Endothelial cell of umbilical vein (primary cell): ENCODE measurements at regions not wholly inside any gene's neighbourhood (a gene's known extent, or its start where the extent isn't known, plus 50 kb on each side); places are given as distances from the start of the nearest gene placed in this dataset.

Experiments used
- BruUV-seq: library from RNA; stranded (reverse); fragments of 400-500 nt; replicated peaks from 2 replicates; lab custom pipeline; 2021; lab: Mats Ljungman, UMichigan
- CTCF ChIA-PET: fragments of 300-600, 350-600 bp; sonication (Branson Sonifier 250); formaldehyde crosslinking; loops from one replicate; lab custom pipeline; 2021; ENCODE audit warnings: antibody characterized with exemption, inconsistent platforms; lab: Charles Lee
- POLR2A ChIA-PET: fragments of 300-600, 350-600 bp; sonication (Branson Sonifier 250); formaldehyde crosslinking; loops from one replicate; lab custom pipeline; 2021; ENCODE audit warnings: antibody characterized with exemption, inconsistent platforms; lab: Charles Lee
- DNase-seq: peaks from one replicate; pipeline ENCODE4 v3.0.0-alpha.2; 2011; ENCODE audit warnings: low read depth, low spot score
- FAIRE-seq: peaks from 2 replicates; lab custom pipeline; 2011; peaks lifted over from hg19 to GRCh38; lab: Jason Lieb, UNC
- H2AFZ ChIP-seq: 2 replicates; pipeline ENCODE4 v1.6.0; 2012; ENCODE audit warnings: low read depth, low read length, control low read depth, inconsistent platforms
- H3K27ac ChIP-seq: 2 replicates; pipeline ENCODE4 v1.5.1; 2011; ENCODE audit warnings: low read depth, mild to moderate bottlenecking, control low read depth, low read length, moderate library complexity; ENCODE audit not compliant: insufficient read depth
- H3K27me3 ChIP-seq, 2 experiments: 2 replicates each; pipeline versions ENCODE4 v1.6.0 to v1.6.1; 2011; ENCODE audit warnings: low read length in 2 of 2, mixed read lengths in 1 of 2; ENCODE audit not compliant: control insufficient read depth in 2 of 2, insufficient read depth in 2 of 2
- H3K36me3 ChIP-seq, 2 experiments: 2 replicates in 1 of 2; 3 replicates in 1 of 2; pipeline ENCODE4 v1.5.1; 2011; ENCODE audit warnings: low read length in 2 of 2, mild to moderate bottlenecking in 1 of 2, moderate library complexity in 1 of 2; ENCODE audit not compliant: control insufficient read depth in 2 of 2, insufficient read depth in 2 of 2; ENCODE audit errors: extremely low read depth in 1 of 2
- H3K4me1 ChIP-seq: 3 replicates; pipeline ENCODE4 v1.5.1; 2011; ENCODE audit warnings: mild to moderate bottlenecking, low read length; ENCODE audit not compliant: control insufficient read depth, insufficient read depth; ENCODE audit errors: extremely low read depth
- H3K4me2 ChIP-seq: 2 replicates; pipeline ENCODE4 v1.6.1; 2011; ENCODE audit warnings: low read length, control low read depth, mixed read lengths; ENCODE audit not compliant: insufficient read depth
- H3K4me3 ChIP-seq, 3 experiments: fragments of 200-600 bp in 1 of 3; sonication (generic), shearing (Covaris generic) in 1 of 3; replicated peaks in 1 of 3; 2 replicates each; pipeline ENCODE4 v1.5.1; 2011 to 2016; ENCODE audit warnings: control low read depth in 3 of 3, low read length in 3 of 3, mild to moderate bottlenecking in 2 of 3, inconsistent platforms in 1 of 3, low read depth in 1 of 3, moderate library complexity in 1 of 3; ENCODE audit not compliant: insufficient read depth in 1 of 3
- H3K79me2 ChIP-seq: 2 replicates; pipeline ENCODE4 v1.6.0; 2012; ENCODE audit warnings: low read length, inconsistent platforms; ENCODE audit not compliant: control insufficient read depth, insufficient read depth
- H3K9ac ChIP-seq: replicated peaks from 2 replicates; pipeline ENCODE3; 2011; ENCODE audit warnings: low read length, control low read depth; ENCODE audit not compliant: insufficient read depth; ENCODE audit errors: extremely low read depth
- H3K9me1 ChIP-seq: replicated peaks from 3 replicates; pipeline ENCODE4 v1.6.0; 2011; ENCODE audit warnings: mild to moderate bottlenecking, low read length; ENCODE audit not compliant: control insufficient read depth, insufficient read depth; ENCODE audit errors: extremely low read depth
- H3K9me3 ChIP-seq: replicated peaks from 2 replicates; pipeline ENCODE4 v1.5.1; 2012; ENCODE audit warnings: low read length, inconsistent platforms; ENCODE audit not compliant: control insufficient read depth, insufficient read depth
- H4K20me1 ChIP-seq: replicated peaks from 2 replicates; pipeline ENCODE3; 2011; ENCODE audit warnings: mild to moderate bottlenecking, low read length; ENCODE audit not compliant: control insufficient read depth, insufficient read depth; ENCODE audit errors: extremely low read depth
- CTCF ChIP-seq, 2 donors: IDR thresholded peaks; 1 replicate in 1 of 2; 2 replicates in 1 of 2; pipeline ENCODE4 v1.5.1; 2011; ENCODE audit warnings: low read length in 2 of 2, mild to moderate bottlenecking in 2 of 2, moderate library complexity in 2 of 2, control low read depth in 1 of 2, inconsistent platforms in 1 of 2, low read depth in 1 of 2; ENCODE audit not compliant: insufficient read depth in 1 of 2; ENCODE audit errors: extremely low read depth in 1 of 2
- EZH2 ChIP-seq: IDR thresholded peaks from 2 replicates; pipeline ENCODE4 v1.6.1; 2012; ENCODE audit warnings: borderline replicate concordance, low read depth, mild to moderate bottlenecking, moderate library complexity, low read length, inconsistent platforms; ENCODE audit not compliant: severe bottlenecking
- FOS ChIP-seq: IDR thresholded peaks from 2 replicates; pipeline ENCODE4 v1.6.1; 2011; ENCODE audit warnings: mild to moderate bottlenecking, low read length, moderate library complexity, borderline replicate concordance; ENCODE audit not compliant: insufficient read depth
- GATA2 ChIP-seq: IDR thresholded peaks from 2 replicates; pipeline ENCODE4 v1.7.0; 2011; ENCODE audit warnings: low read depth, mild to moderate bottlenecking, moderate library complexity, mixed read lengths, low read length; ENCODE audit not compliant: insufficient read length, insufficient read depth
- JUN ChIP-seq: IDR thresholded peaks from 2 replicates; pipeline ENCODE4 v1.6.1; 2011; ENCODE audit warnings: borderline replicate concordance, low read depth; ENCODE audit not compliant: insufficient read length, insufficient read depth
- MAX ChIP-seq: IDR thresholded peaks from 2 replicates; pipeline ENCODE4 v1.6.1; 2011; ENCODE audit not compliant: insufficient read depth, insufficient read length
- MYC ChIP-seq: IDR thresholded peaks from one replicate; pipeline ENCODE4 v1.6.1; 2011; ENCODE audit warnings: mild to moderate bottlenecking, low read depth, low read length
- POLR2A ChIP-seq: IDR thresholded peaks from 2 replicates; pipeline ENCODE4 v1.6.1; 2012; ENCODE audit warnings: low read depth, mild to moderate bottlenecking, control low read depth, low read length
- POLR2AphosphoS5 ChIP-seq: IDR thresholded peaks from 2 replicates; pipeline ENCODE4 v1.6.1; 2012; ENCODE audit warnings: low read depth, mild to moderate bottlenecking, control low read depth, low read length, moderate library complexity; ENCODE audit not compliant: insufficient read depth
- dilution Hi-C: fragments of 300-500 bp; cut with MboI; formaldehyde crosslinking; loops from one replicate; pipeline ENCODE4 v1.15.0; 2019; ENCODE audit warnings: low sequenced_read_pairs; ENCODE audit not compliant: extremely low pct_ligation_motif_present
- intact Hi-C: fragments of 100-400 bp; cut with micrococcal nuclease; formaldehyde crosslinking; loops from one replicate; pipeline ENCODE4 v1.10.0; 2022

- H3K79me2 ChIP-seq = no peaks in the 10 kb centered on the region
- no peak for FAIRE-seq
- BruUV-seq = no TSS peak
- no peak overlapping the region for H3K4me2 ChIP-seq
- POLR2A ChIA-PET = no interaction called here
- no peaks in the 10 kb centered on the region for H4K20me1 ChIP-seq
- no peak overlapping the region for H3K9ac ChIP-seq
- H3K4me3 ChIP-seq = no peak overlapping the region
- intact Hi-C loops = no loop called here
- no peaks in the 10 kb centered on the region for H3K36me3 ChIP-seq
- dilution Hi-C loops = no loop called here
- TF ChIP-seq MAX (no peak), MYC (no peak), EZH2 (no peak), POLR2AphosphoS5 (no peak), POLR2A (no peak), JUN (no peak), FOS (no peak), CTCF (IDR thresholded peaks at IDR 0.05; ENCODE audit: extremely low read depth in 1 of 2, insufficient read depth in 1 of 2, low read depth in 1 of 2, low read length in 2 of 2) (no peak), GATA2 (no peak)
- H3K4me1 ChIP-seq = no peaks in the 10 kb centered on the region
- no peak for DNase-seq
- CTCF ChIA-PET = no interaction called here
- H3K9me1 ChIP-seq = no peaks in the 10 kb centered on the region
- H3K9me3 ChIP-seq = no peaks in the 10 kb centered on the region
- H3K27me3 ChIP-seq = no peaks in the 10 kb centered on the region
- H3K27ac ChIP-seq = no peak overlapping the region
- no peak overlapping the region for H2AFZ ChIP-seq
These were observed 936.4 kb upstream of the CHAC2 start for GRCh38 chr2:52831216-52831615.
